Activated CD8-positive, alpha-beta memory T cell treated with anti-CD3 and anti-CD28 coated beads, Interleukin-2, amount 10 ng/mL, durations not matched to agents 7 days and 5 days (primary cell): ENCODE measurements at regions not wholly inside any gene's neighbourhood (a gene's known extent, or its start where the extent isn't known, plus 50 kb on each side); places are given as distances from the start of the nearest gene placed in this dataset.
"Not testable (repeated sequence)": the region's sequence is repeated elsewhere in the genome, so short reads cannot be mapped to it uniquely, and the experiment has no call there.

ENCODE experiments used
- ATAC-seq: fragments of 150-1000 bp; cut with Tn5 transposase; one replicate; pipeline ENCODE4 v1.10.0; 2021; ENCODE audit warnings: moderate library complexity
- CTCF ChIA-PET: fragments of 350-600 bp; sonication (Branson Sonifier 250); formaldehyde crosslinking; loops from one replicate; lab custom pipeline; 2021; ENCODE audit warnings: antibody characterized with exemption; lab: Charles Lee
- DNase-seq: peaks from one replicate; pipeline ENCODE4 v3.0.0-alpha.2; 2020
- H3K27ac Mint-ChIP-seq: one replicate; pipeline ENCODE4 v1.8.0; 2021; ENCODE audit warnings: mild to moderate bottlenecking, mixed read lengths
- H3K27me3 Mint-ChIP-seq: one replicate; pipeline ENCODE4 v1.8.0; 2021; ENCODE audit warnings: mixed read lengths
- H3K36me3 Mint-ChIP-seq: one replicate; pipeline ENCODE4 v1.8.0; 2021; ENCODE audit warnings: mild to moderate bottlenecking, mixed read lengths
- H3K4me1 Mint-ChIP-seq: one replicate; pipeline ENCODE4 v1.8.0; 2021; ENCODE audit warnings: mixed read lengths
- H3K4me3 Mint-ChIP-seq: one replicate; pipeline ENCODE4 v1.8.0; 2021; ENCODE audit warnings: mild to moderate bottlenecking, moderate library complexity, mixed read lengths
- H3K9me3 Mint-ChIP-seq: one replicate; pipeline ENCODE4 v1.8.0; 2022; ENCODE audit warnings: low read depth, mixed read lengths

DNA sequence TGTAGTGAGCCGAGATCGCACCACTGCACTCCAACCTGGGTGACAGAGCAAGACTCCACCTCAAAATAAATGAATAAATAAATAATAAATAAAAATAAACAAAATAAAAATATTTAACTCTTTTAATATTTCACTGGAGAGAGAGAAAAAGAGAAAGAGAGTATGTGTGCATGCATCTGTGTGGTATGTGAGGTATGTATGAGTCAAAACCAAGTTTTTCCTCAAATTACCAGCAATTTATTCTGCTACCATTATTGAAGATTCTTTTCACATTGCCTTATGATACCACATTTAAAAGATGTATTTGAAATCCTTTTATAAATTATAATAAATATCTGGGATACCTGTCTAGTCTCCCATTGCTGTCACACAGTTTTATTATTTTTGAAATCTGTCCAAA lies 122.1 kb downstream of the CD164 start:
- CTCF ChIA-PET = no interaction called here
- ATAC-seq = no peak
- DNase-seq = no peak

DNA sequence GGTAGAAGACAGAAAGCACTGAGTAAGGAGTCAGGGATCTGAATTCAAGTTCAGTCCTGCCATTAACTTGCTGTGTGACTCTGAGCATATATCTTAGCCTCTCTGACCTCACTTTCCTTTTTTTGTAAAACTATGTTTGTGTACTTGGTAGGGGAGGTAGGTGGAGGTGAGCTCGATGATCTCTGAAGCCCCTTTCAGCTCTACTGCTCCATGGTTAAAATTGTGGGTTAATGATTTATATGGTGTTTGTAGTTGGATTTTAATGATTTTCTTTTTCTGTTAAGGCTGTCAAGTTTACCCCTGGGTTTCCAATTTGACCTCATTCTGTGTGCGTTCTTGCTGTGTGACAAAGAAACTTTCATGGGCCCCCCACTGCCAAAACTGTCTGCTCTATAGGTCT lies 124.1 kb downstream of the CD164 start:
- ATAC-seq = no peak
- Mint-ChIP-seq H3K27me3 (peaks cover 4% of the 10 kb centered on the region), H3K9me3 (no peaks in the 10 kb centered on the region), H3K4me1 (no peaks in the 10 kb centered on the region), H3K27ac (no peak overlapping the region), H3K4me3 (no peak overlapping the region), H3K36me3 (no peaks in the 10 kb centered on the region)
- DNase-seq = no peak
- CTCF ChIA-PET = no interaction called here

More for the DNA sequence above, 122.1 kb downstream of the CD164 start:
- Mint-ChIP-seq H3K27me3 (peaks cover 7% of the 10 kb centered on the region), H3K4me3 (no peak overlapping the region), H3K36me3 (no peaks in the 10 kb centered on the region), H3K9me3 (no peaks in the 10 kb centered on the region), H3K4me1 (no peaks in the 10 kb centered on the region), H3K27ac (no peak overlapping the region)

DNA sequence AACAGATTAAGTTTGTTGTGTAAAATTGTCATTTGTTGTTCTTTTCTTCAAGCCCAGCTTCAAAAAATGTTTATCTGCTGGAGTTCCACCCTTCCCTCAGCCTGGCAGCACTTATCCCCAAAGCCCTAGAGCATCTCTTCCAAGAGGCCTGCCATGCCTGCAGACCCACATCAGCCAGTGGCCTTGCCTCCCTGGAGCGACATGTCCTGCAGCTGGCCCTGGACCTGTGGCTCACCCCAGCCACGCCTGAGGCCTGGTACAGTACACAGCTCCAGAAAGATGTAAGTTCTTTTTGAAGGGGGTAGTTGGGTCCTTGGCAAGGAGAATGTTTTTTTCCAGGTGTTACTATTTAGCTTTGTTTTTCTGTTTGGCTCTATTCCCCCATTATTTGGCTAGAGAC lies 124.8 kb downstream of the CD164 start:
- CTCF ChIA-PET = no interaction called here

DNA sequence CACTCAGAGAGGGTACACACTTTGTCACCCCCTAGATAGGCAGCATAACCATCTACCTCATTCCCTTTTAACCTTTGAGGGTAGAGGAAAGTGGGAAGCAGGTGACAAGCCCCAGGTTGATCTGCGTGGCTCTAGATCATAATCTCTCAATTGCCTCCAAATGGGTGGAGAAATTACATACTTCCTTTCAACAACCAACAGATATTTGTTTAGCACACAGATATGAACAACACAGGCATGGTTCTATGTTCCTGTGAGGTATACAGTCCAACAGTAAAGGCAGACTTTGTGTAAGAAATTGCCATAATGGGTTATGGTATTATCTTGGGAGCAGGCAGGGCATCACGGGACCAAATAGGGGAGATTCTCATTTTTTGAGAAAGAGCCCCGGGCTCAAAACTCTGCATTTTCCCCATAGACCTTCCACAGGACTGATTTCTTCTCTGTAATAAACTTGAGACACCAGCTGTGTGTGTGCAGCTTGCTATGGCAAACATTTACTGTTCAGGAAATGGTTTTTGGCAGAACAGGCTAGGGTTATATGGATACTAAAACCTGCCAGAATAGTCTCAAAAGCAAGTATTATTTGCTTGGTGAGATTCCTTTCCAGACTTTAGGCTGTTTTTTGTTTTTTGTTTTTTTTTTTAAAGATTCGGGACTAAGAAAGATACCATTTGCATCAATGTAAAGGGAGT lies 126.2 kb downstream of the CD164 start:
- no peak for ATAC-seq
- Mint-ChIP-seq H3K4me1 (no peaks in the 10 kb centered on the region), H3K27me3 (peaks cover 8% of the 10 kb centered on the region), H3K27ac (no peak overlapping the region), H3K9me3 (no peaks in the 10 kb centered on the region), H3K36me3 (no peaks in the 10 kb centered on the region), H3K4me3 (no peak overlapping the region)
- CTCF ChIA-PET = interaction anchor here (0.7 kb wide), 1 partner anchor 29 kb away, joined by 3 read pairs; no protein-coding TSS in a partner anchor
- no peak for DNase-seq

More for the DNA sequence above, 124.8 kb downstream of the CD164 start:
- no peak for DNase-seq
- no peaks in the 10 kb centered on the region for H3K36me3 Mint-ChIP-seq
- no peak overlapping the region for H3K27ac Mint-ChIP-seq
- H3K4me3 Mint-ChIP-seq = no peak overlapping the region
- no peaks in the 10 kb centered on the region for H3K4me1 Mint-ChIP-seq
- H3K27me3 Mint-ChIP-seq = peaks cover 5% of the 10 kb centered on the region
- no peaks in the 10 kb centered on the region for H3K9me3 Mint-ChIP-seq
- ATAC-seq = no peak

DNA sequence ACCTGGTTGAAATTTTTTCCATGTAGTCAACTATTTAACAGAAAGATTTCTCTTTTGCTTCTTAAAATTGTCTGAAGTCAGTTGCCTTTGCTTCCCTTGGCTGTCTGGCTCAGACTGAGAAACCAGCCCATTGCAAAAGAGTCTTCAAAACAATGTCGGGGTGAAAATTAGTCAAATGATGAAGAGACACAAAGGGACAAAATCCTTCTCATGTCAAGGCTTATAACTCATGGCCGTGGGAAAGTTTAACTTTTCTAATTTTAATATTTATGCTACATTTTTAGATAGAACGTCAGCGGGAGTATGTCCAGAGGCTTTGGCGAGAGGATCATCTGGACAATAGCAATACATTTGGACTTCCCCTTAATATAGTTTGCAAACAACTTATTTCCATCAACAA lies 127.2 kb downstream of the CD164 start:
- H3K36me3 Mint-ChIP-seq = no peaks in the 10 kb centered on the region
- CTCF ChIA-PET = interaction anchor here (1.2 kb wide), 1 partner anchor 43 kb away, joined by 3 read pairs; no protein-coding TSS in a partner anchor
- no peak overlapping the region for H3K27ac Mint-ChIP-seq

DNA sequence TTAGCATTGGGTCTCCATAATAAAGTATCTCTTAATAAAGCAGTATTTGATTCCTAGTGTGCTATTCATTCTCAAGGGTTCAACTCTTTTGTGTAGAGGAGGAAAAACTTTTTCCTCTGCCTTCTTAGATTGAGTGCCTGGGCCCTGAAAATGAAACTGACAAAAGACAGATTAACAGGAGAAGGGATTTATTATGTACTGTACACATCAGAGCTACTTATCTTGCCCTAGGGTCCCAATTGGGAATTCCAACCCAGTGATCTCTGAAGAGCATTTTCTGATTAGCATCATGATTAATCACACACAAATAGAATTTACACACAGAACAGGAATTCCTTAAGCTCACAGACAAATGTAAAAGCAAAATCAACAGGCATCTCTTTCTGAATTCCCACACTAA lies 128.9 kb downstream of the CD164 start:
- ATAC-seq = no peak
- Mint-ChIP-seq H3K27me3 (peaks cover 8% of the 10 kb centered on the region), H3K9me3 (no peaks in the 10 kb centered on the region), H3K27ac (no peak overlapping the region), H3K4me3 (no peak overlapping the region), H3K4me1 (no peaks in the 10 kb centered on the region), H3K36me3 (no peaks in the 10 kb centered on the region)
- no peak for DNase-seq
- CTCF ChIA-PET = no interaction called here

More for the DNA sequence above, 127.2 kb downstream of the CD164 start:
- Mint-ChIP-seq H3K4me3 (no peak overlapping the region), H3K27me3 (peaks cover 8% of the 10 kb centered on the region), H3K9me3 (no peaks in the 10 kb centered on the region), H3K4me1 (no peaks in the 10 kb centered on the region)
- ATAC-seq (no peak), DNase-seq (no peak)

DNA sequence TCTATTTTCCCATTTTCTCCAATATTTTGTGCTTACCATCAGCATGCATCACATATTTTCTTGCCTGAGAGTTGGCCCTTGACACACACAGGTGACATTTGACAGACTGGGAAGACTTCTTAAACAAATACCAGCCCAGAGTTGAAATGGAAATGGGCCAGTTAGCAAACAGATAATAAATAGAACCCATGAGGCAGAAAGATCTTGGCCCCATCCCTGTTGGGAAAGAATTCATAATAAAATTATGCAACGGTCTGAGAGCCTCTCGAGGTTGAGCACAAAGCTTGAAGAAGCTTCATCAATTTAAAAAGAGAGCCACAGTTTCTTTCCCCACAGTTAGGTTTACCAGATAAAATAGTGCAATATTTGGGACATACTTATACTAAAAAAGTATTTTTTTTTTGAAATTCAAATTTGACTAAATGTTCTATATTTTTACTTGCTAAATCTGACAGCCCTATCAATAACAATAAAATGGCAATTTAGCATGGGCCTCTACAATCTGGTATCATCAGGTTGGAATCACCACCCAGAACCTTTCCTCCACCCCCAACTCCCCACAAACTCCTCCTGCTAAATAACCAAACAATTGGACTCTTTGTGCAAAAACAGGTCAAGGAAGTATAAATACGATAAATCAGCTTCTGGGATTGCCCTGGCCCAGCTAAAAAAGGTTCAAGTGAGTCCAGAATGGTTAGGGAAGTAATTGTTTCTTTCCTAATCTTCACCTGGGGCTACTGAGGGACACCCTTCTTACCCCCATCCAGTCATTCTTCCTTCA lies 129.8 kb downstream of the CD164 start:
- Mint-ChIP-seq H3K36me3 (no peaks in the 10 kb centered on the region), H3K4me3 (no peak overlapping the region), H3K9me3 (no peaks in the 10 kb centered on the region), H3K4me1 (no peaks in the 10 kb centered on the region), H3K27me3 (peaks cover 8% of the 10 kb centered on the region), H3K27ac (no peak overlapping the region)
- CTCF ChIA-PET = no interaction called here
- no peak for ATAC-seq
- no peak for DNase-seq

DNA sequence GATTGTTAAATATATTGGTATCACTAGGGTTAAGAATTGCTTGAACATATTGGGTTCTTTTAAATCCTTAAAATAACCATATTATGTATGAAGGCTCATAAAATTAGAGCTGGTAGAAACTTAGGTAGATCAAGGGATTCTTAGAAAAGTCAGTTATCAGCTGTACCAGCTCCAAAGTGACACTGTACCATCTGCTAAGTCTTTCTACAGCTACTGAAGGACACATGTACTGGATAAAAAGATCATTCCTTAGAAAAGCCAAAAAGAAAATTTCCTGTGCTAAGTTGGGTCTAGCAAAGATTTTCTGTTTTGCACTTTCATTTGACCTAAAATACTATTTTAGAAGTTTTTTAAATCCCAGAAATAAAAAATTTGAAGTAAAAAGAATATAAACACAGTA lies 130.4 kb downstream of the CD164 start:
- no peaks in the 10 kb centered on the region for H3K4me1 Mint-ChIP-seq
- no peak for ATAC-seq
- DNase-seq = no peak
- no peaks in the 10 kb centered on the region for H3K9me3 Mint-ChIP-seq
- no peaks in the 10 kb centered on the region for H3K36me3 Mint-ChIP-seq
- no peak overlapping the region for H3K4me3 Mint-ChIP-seq
- H3K27me3 Mint-ChIP-seq = peaks cover 8% of the 10 kb centered on the region
- H3K27ac Mint-ChIP-seq = no peak overlapping the region
- CTCF ChIA-PET = no interaction called here

DNA sequence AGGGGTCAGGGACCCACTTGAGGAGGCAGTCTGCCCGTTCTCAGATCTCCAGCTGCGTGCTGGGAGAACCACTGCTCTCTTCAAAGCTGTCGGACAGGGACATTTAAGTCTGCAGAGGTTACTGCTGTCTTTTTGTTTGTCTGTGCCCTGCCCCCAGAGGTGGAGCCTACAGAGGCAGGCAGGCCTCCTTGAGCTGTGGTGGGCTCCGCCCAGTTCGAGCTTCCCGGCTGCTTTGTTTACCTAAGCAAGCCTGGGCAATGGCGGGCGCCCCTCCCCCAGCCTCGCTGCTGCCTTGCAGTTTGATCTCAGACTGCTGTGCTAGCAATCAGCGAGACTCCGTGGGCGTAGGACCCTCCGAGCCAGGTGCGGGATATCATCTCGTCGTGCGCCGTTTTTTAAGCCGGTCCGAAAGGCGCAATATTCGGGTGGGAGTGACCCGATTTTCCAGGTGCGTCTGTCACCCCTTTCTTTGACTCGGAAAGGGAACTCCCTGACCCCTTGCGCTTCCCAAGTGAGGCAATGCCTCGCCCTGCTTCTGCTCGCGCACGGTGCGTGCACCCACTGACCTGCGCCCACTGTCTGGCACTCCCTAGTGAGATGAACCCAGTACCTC lies 131.6 kb downstream of the CD164 start:
- H3K36me3 Mint-ChIP-seq, H3K27me3 Mint-ChIP-seq, DNase-seq, H3K27ac Mint-ChIP-seq, H3K9me3 Mint-ChIP-seq, H3K4me3 Mint-ChIP-seq, ATAC-seq, CTCF ChIA-PET, H3K4me1 Mint-ChIP-seq: not testable (repeated sequence)

DNA sequence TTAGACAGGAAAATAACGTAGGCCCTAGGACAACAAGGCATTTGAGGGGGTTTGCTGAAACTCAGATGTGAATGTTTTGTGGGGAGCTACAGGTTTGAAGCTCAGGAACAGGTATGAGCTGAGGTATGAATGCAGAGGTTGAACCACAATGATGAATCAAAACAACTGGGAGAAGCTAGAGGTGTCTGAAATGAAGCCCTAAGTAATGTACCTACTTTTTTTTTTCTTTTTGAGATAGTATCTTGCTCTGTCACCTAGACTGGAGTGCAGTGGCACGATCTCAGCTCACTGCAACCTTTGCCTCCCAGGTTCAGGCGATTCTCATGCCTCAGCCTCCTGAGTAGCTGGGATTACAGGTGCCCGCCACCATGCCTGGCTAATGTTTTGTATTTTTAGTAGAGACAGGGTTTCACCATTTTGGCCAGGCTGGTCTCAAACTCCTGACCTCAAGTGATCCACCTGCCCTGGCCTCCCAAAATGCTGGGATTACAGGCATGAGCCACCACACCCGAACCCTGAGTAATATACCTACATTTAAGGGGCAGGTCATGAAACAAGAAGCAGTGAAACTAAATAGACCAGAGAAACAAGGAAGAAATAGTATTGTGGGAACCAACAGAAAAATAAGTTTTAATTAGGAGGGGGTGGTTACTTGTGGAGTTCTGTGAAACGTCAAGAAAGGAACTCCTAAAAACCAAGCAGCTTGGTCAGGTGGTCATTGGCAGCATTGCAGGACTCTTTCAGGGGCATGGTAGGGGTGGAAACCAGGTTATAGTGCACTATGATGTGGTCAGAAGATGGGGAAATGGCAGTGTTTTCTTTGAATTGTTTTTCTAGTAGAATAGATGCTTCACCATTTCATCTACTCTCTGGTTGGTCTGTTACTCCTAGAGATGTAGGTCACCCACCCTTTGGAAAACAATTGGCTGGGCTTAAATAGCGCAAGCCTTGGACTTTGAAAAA lies 138.1 kb downstream of the CD164 start:
- H3K27ac Mint-ChIP-seq = peak overlapping the region; percentile 1

DNA sequence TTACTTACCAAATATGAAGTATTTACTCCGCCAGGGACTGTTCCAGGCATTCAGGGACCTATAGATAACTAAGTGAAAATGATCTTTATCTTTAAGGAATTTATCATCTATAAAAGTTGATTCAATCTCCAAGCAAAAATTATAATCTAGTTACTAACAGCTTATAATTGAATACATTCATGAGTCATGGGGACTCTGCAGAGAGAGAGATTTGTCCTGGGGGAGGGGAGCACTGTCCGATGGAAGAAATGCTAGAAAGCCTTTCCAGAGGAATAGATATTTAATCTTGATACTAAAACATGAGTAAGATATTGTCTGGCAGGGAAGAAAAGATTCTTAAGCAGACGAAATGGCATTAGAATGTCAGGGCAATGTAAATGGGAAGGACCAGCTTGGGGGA lies 139.3 kb downstream of the CD164 start:
- Mint-ChIP-seq H3K27ac (no peak overlapping the region), H3K4me3 (no peak overlapping the region), H3K27me3 (peaks cover 2% of the 10 kb centered on the region), H3K36me3 (no peaks in the 10 kb centered on the region), H3K9me3 (no peaks in the 10 kb centered on the region), H3K4me1 (peaks cover 14% of the 10 kb centered on the region)
- ATAC-seq = no peak
- DNase-seq = no peak
- CTCF ChIA-PET = interaction anchor here (1.0 to 1.2 kb wide), 2 partner anchors 140 kb away, joined by 3 to 5 read pairs; no protein-coding TSS in a partner anchor

More for the DNA sequence above, 138.1 kb downstream of the CD164 start:
- Mint-ChIP-seq H3K36me3 (no peaks in the 10 kb centered on the region), H3K4me3 (no peak overlapping the region), H3K4me1 (peaks cover 14% of the 10 kb centered on the region), H3K9me3 (no peaks in the 10 kb centered on the region), H3K27me3 (no peaks in the 10 kb centered on the region)
- CTCF ChIA-PET = interaction anchor here (0.6 to 1.2 kb wide), 2 partner anchors 139 to 1682 kb away, joined by 3 to 5 read pairs; no protein-coding TSS in a partner anchor
- ATAC-seq (no peak), DNase-seq (no peak)

DNA sequence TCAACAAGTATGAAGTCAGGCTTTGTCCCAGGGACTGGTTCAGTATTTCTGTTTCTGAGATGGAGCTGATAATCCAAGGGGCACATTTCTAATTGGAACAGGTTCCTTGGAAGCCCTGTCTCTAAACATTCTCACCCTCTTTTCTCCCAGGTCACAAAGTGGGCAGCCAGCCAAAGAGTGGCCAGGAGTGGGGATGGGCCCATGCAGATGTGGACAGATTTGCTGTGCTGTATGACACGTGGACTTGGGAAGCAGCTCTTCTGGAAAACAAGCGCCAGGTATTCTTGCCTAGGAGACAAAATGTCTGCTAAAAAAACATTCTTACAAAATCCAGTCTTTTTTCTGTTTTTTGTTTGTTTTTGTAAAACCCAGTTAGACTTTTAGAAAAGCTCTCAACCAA lies 140.2 kb downstream of the CD164 start:
- ATAC-seq = no peak
- DNase-seq = no peak
- H3K27me3 Mint-ChIP-seq = peaks cover 2% of the 10 kb centered on the region
- CTCF ChIA-PET = interaction anchor here (0.6 to 1.0 kb wide), 2 partner anchors 61 to 141 kb away, joined by 3 read pairs; no protein-coding TSS in a partner anchor
- no peak overlapping the region for H3K4me3 Mint-ChIP-seq
- no peak overlapping the region for H3K27ac Mint-ChIP-seq
- H3K4me1 Mint-ChIP-seq = peaks cover 18% of the 10 kb centered on the region
- H3K9me3 Mint-ChIP-seq = no peaks in the 10 kb centered on the region
- no peaks in the 10 kb centered on the region for H3K36me3 Mint-ChIP-seq

DNA sequence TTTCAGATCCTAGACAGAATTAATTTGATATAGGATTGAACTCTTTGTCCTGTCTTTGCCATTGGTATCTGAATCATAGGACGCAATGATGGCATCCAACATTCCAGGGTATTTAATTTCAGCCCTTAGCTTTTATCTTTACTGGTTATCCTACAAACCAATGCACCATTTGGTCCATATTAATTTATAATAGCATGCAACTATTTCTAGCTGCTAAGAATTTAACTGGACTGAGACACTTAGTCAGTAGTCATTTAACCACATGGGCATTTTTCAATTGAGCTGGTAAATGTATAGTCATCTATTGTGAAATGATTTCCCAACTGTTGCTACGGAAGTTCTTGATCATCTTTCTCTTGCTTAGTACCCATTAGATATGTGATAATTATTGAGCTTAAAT lies 141.1 kb downstream of the CD164 start:
- CTCF ChIA-PET = no interaction called here

More for the DNA sequence above, 141.1 kb downstream of the CD164 start:
- Mint-ChIP-seq H3K4me3 (no peak overlapping the region), H3K4me1 (peaks cover 23% of the 10 kb centered on the region), H3K27ac (no peak overlapping the region), H3K36me3 (no peaks in the 10 kb centered on the region), H3K9me3 (no peaks in the 10 kb centered on the region), H3K27me3 (peaks cover 2% of the 10 kb centered on the region)
- DNase-seq (no peak), ATAC-seq (no peak)
